H1 (cell line): ENCODE measurements at regions not wholly inside any gene's neighbourhood (a gene's known extent, or its start where the extent isn't known, plus 50 kb on each side); places are given as distances from the start of the nearest gene placed in this dataset.

Experiments
- CTCF ChIA-PET: fragments of 300-600 bp; sonication (Branson Sonifier 250); formaldehyde crosslinking; loops from one replicate; lab custom pipeline; 2021; ENCODE audit not compliant: partially characterized antibody; lab: Charles Lee
- POLR2A ChIA-PET: fragments of 300-600 bp; sonication (Branson Sonifier 250); formaldehyde crosslinking; loops from one replicate; lab custom pipeline; 2021; ENCODE audit warnings: inconsistent platforms; ENCODE audit not compliant: partially characterized antibody; lab: Charles Lee
- DNase-seq, 2 experiments: peaks; one replicate each; pipeline versions ENCODE4 v3.0.0 to v3.0.0-alpha.2; 2010 to 2022; ENCODE audit warnings: low spot score in 2 of 2, low read depth in 1 of 2, mixed read lengths in 1 of 2
- FAIRE-seq: peaks from 2 replicates; lab custom pipeline; 2011; peaks lifted over from hg19 to GRCh38; lab: Jason Lieb, UNC
- H2AFZ ChIP-seq: 2 replicates; pipeline ENCODE4 v1.8.1; 2012; ENCODE audit warnings: low read length, inconsistent platforms
- H2AK5ac ChIP-seq: 2 replicates; pipeline ENCODE4 v1.6.1; 2013; ENCODE audit warnings: low read depth, low read length
- H2BK120ac ChIP-seq: replicated peaks from 2 replicates; pipeline ENCODE3; 2013; ENCODE audit warnings: low read depth, low read length, inconsistent platforms
- H2BK12ac ChIP-seq: 2 replicates; pipeline ENCODE4 v1.6.1; 2013; ENCODE audit warnings: low read depth, low read length
- H2BK15ac ChIP-seq: 2 replicates; pipeline ENCODE4 v1.6.1; 2013; ENCODE audit warnings: low read length
- H2BK20ac ChIP-seq: 2 replicates; pipeline ENCODE4 v1.6.1; 2013; ENCODE audit warnings: low read length
- H2BK5ac ChIP-seq: 2 replicates; pipeline ENCODE4 v1.6.1; 2013; ENCODE audit warnings: low read depth, low read length
- H3K14ac ChIP-seq: 2 replicates; pipeline ENCODE4 v1.6.1; 2013; ENCODE audit warnings: inconsistent platforms; ENCODE audit not compliant: insufficient read length
- H3K18ac ChIP-seq: 2 replicates; pipeline ENCODE4 v1.6.1; 2013; ENCODE audit warnings: low read length; ENCODE audit errors: extremely low read depth
- H3K23ac ChIP-seq: 2 replicates; pipeline ENCODE4 v1.6.1; 2013; ENCODE audit warnings: inconsistent platforms; ENCODE audit not compliant: insufficient read length
- H3K23me2 ChIP-seq: 2 replicates; pipeline ENCODE4 v1.6.1; 2013; ENCODE audit warnings: low read depth, low read length
- H3K27ac ChIP-seq: 2 replicates; pipeline ENCODE4 v1.6.1; 2011; ENCODE audit warnings: low read depth, low read length, inconsistent platforms
- H3K27me3 ChIP-seq, 4 experiments: replicated peaks in 1 of 4; 1 replicate in 1 of 4; 2 replicates in 3 of 4; pipeline versions ENCODE4 v1.6.1 to v1.8.1; 2011 to 2013; ENCODE audit warnings: low read length in 3 of 4, mild to moderate bottlenecking in 3 of 4, inconsistent platforms in 2 of 4, mixed read lengths in 2 of 4, moderate library complexity in 1 of 4; ENCODE audit not compliant: control insufficient read depth in 3 of 4, insufficient read depth in 3 of 4; ENCODE audit errors: extremely low read depth in 1 of 4
- H3K36me3 ChIP-seq, 4 experiments: 2 replicates each; pipeline versions ENCODE4 v1.6.1 to v1.8.1; 2011 to 2013; ENCODE audit warnings: mild to moderate bottlenecking in 4 of 4, low read length in 3 of 4, moderate library complexity in 2 of 4, control low read depth in 1 of 4, inconsistent platforms in 1 of 4; ENCODE audit not compliant: insufficient read depth in 4 of 4, control insufficient read depth in 2 of 4
- H3K4ac ChIP-seq: replicated peaks from 2 replicates; pipeline ENCODE3; 2013; ENCODE audit warnings: low read length, low read depth, mixed read lengths, inconsistent platforms; ENCODE audit not compliant: insufficient read length
- H3K4me1 ChIP-seq, 4 experiments: replicated peaks in 1 of 4; 1 replicate in 1 of 4; 2 replicates in 3 of 4; pipeline versions ENCODE4 v1.6.1 to v1.8.1; 2011 to 2013; ENCODE audit warnings: low read length in 3 of 4, inconsistent platforms in 2 of 4, mixed read lengths in 1 of 4; ENCODE audit not compliant: insufficient read depth in 4 of 4, control insufficient read depth in 3 of 4
- H3K4me2 ChIP-seq, 2 experiments: 2 replicates each; pipeline versions ENCODE4 v1.6.1 to v1.8.1; 2011 to 2013; ENCODE audit warnings: low read depth in 2 of 2, low read length in 2 of 2, control low read depth in 1 of 2, inconsistent platforms in 1 of 2, mild to moderate bottlenecking in 1 of 2; ENCODE audit not compliant: insufficient read depth in 1 of 2
- H3K4me3 ChIP-seq, 4 experiments: fragments of 200-600, 300-600 bp in 1 of 4; sonication (generic), shearing (Covaris generic), sonication (Bioruptor Twin) in 1 of 4; 2 replicates each; pipeline versions ENCODE4 v1.5.1 to v1.8.1; 2011 to 2016; ENCODE audit warnings: low read length in 4 of 4, low read depth in 3 of 4, control low read depth in 2 of 4, inconsistent platforms in 2 of 4, mild to moderate bottlenecking in 2 of 4, mixed read lengths in 1 of 4, moderate library complexity in 1 of 4; ENCODE audit not compliant: insufficient read depth in 2 of 4; ENCODE audit errors: extremely low read depth in 1 of 4
- H3K56ac ChIP-seq: replicated peaks from 2 replicates; pipeline ENCODE3; 2013; ENCODE audit warnings: low read depth, mild to moderate bottlenecking, mixed read lengths, low read length, inconsistent platforms; ENCODE audit not compliant: insufficient read length
- H3K79me1 ChIP-seq: 2 replicates; pipeline ENCODE4 v1.6.1; 2013; ENCODE audit warnings: low read depth, low read length, control low read depth
- H3K79me2 ChIP-seq, 2 experiments: 2 replicates each; pipeline versions ENCODE4 v1.6.1 to v1.8.1; 2012 to 2013; ENCODE audit warnings: low read length in 2 of 2, mild to moderate bottlenecking in 2 of 2, inconsistent platforms in 1 of 2; ENCODE audit not compliant: insufficient read depth in 2 of 2, control insufficient read depth in 1 of 2
- H3K9ac ChIP-seq, 4 experiments: replicated peaks in 1 of 4; 1 replicate in 1 of 4; 2 replicates in 3 of 4; pipeline versions ENCODE4 v1.6.1 to v1.8.1; 2011 to 2013; ENCODE audit warnings: low read depth in 3 of 4, low read length in 3 of 4, control low read depth in 2 of 4, mild to moderate bottlenecking in 2 of 4, moderate library complexity in 2 of 4, inconsistent platforms in 1 of 4; ENCODE audit errors: extremely low read depth in 1 of 4
- H3K9me3 ChIP-seq, 2 experiments: 2 replicates each; pipeline versions ENCODE4 v1.6.1 to v1.8.1; 2012 to 2013; ENCODE audit warnings: mild to moderate bottlenecking in 2 of 2, moderate library complexity in 2 of 2, control low read depth in 1 of 2, inconsistent platforms in 1 of 2, low read depth in 1 of 2, low read length in 1 of 2, mixed read lengths in 1 of 2; ENCODE audit not compliant: insufficient read depth in 2 of 2
- H4K20me1 ChIP-seq, 2 experiments: replicated peaks in 1 of 2; 2 replicates each; pipeline versions ENCODE3 to v1.8.1; 2011 to 2013; ENCODE audit warnings: inconsistent platforms in 2 of 2, low read length in 2 of 2, mild to moderate bottlenecking in 1 of 2; ENCODE audit not compliant: insufficient read depth in 2 of 2, control insufficient read depth in 1 of 2
- H4K5ac ChIP-seq: 2 replicates; pipeline ENCODE4 v1.6.1; 2013; ENCODE audit warnings: low read length, low read depth, mixed read lengths, inconsistent platforms; ENCODE audit not compliant: insufficient read length
- H4K8ac ChIP-seq: 2 replicates; pipeline ENCODE4 v1.8.0; 2013; ENCODE audit warnings: mild to moderate bottlenecking, moderate library complexity, low read length, inconsistent platforms; ENCODE audit not compliant: insufficient read depth; ENCODE audit errors: extremely low read depth
- H4K91ac ChIP-seq: replicated peaks from 2 replicates; pipeline ENCODE3; 2013; ENCODE audit warnings: low read length, mixed read lengths, inconsistent platforms; ENCODE audit not compliant: insufficient read length
- BCL11A ChIP-seq, 2 experiments: IDR thresholded peaks; one replicate each; pipeline ENCODE4 v1.6.1; 2011; ENCODE audit warnings: low read depth in 2 of 2, low read length in 2 of 2, mild to moderate bottlenecking in 2 of 2
- CBX5 ChIP-seq: fragments of 300-800, 300-1000 bp; sonication (generic); IDR thresholded peaks from 2 replicates; pipeline ENCODE4 v1.7.1; 2016; ENCODE audit warnings: antibody characterized with exemption, low read length, low read depth
- CBX8 ChIP-seq: fragments of 300-800, 300-1000 bp; sonication (generic); IDR thresholded peaks from 2 replicates; pipeline ENCODE4 v1.7.1; 2016; ENCODE audit warnings: low read depth, low read length, borderline replicate concordance
- CTBP2 ChIP-seq: IDR thresholded peaks from 2 replicates; pipeline ENCODE4 v1.7.0; 2011; ENCODE audit warnings: borderline replicate concordance, mild to moderate bottlenecking, moderate library complexity, mixed read lengths, low read length; ENCODE audit not compliant: insufficient read depth, insufficient read length
- HDAC2 ChIP-seq, 2 experiments: fragments of 300-600 bp in 1 of 2; sonication (generic) in 1 of 2; IDR thresholded peaks; 2 replicates each; pipeline ENCODE4 v1.6.1; 2011 to 2012; ENCODE audit warnings: low read depth in 2 of 2, low read length in 2 of 2, mild to moderate bottlenecking in 2 of 2, moderate library complexity in 2 of 2, borderline replicate concordance in 1 of 2, inconsistent platforms in 1 of 2
- HDAC6 ChIP-seq: IDR thresholded peaks from one replicate; pipeline ENCODE4 v1.7.1; 2012; ENCODE audit warnings: low read depth, mild to moderate bottlenecking, inconsistent platforms, low read length, moderate library complexity
- KDM1A ChIP-seq: fragments of 200-600, 300-600 bp; sonication (generic); IDR thresholded peaks from 2 replicates; pipeline ENCODE4 v1.7.1; 2016; ENCODE audit warnings: mild to moderate bottlenecking, low read length, borderline replicate concordance
- KDM4A ChIP-seq: IDR thresholded peaks from one replicate; pipeline ENCODE4 v1.7.1; 2012; ENCODE audit warnings: low read depth, mild to moderate bottlenecking, moderate library complexity, low read length, inconsistent platforms; ENCODE audit not compliant: severe bottlenecking
- POLR2AphosphoS5 ChIP-seq: IDR thresholded peaks from 2 replicates; pipeline ENCODE4 v1.6.1; 2011; ENCODE audit warnings: low read depth, low read length
- SAP30 ChIP-seq: fragments of 300-600 bp; sonication (generic); IDR thresholded peaks from 2 replicates; pipeline ENCODE4 v1.7.1; 2012; ENCODE audit warnings: low read length, moderate library complexity, mild to moderate bottlenecking, inconsistent platforms; ENCODE audit not compliant: insufficient read depth, insufficient replicate concordance
- SP4 ChIP-seq: IDR thresholded peaks from 2 replicates; pipeline ENCODE4 v1.6.1; 2012; ENCODE audit warnings: low read length, inconsistent platforms
- TAF7 ChIP-seq: optimal IDR thresholded peaks from 2 replicates; pipeline ENCODE3; 2011; ENCODE audit warnings: low read depth, mild to moderate bottlenecking, inconsistent platforms, low read length, moderate library complexity, borderline replicate concordance
- WGBS, 2 experiments: shearing (Covaris generic) in 1 of 2; methylation state at CpG; one replicate each; pipeline versions ENCODE4 v1.1.6 to v1.1.7; 2013 to 2015; ENCODE audit warnings: low lambda C conversion rate in 2 of 2, mixed read lengths in 2 of 2, inconsistent platforms in 1 of 2, low coverage in 1 of 2, missing lambda C conversion rate in 1 of 2; ENCODE audit not compliant: insufficient replicate concordance in 2 of 2, insufficient coverage in 1 of 2, insufficient read length in 1 of 2; ENCODE audit errors: extremely low coverage in 1 of 2, missing lambda C conversion rate in 1 of 2; 5-methylcytosine and 5-hydroxymethylcytosine counted together

GRCh38 chr6:88558981-88559380 is 392.8 kb upstream of the CNR1 start:
- H3K9ac ChIP-seq, result no peak overlapping the region
- DNase-seq (no peak), FAIRE-seq (no peak)
- no peak overlapping the region for H2AK5ac ChIP-seq
- H3K9me3 ChIP-seq, result no peaks in the 10 kb centered on the region
- TF ChIP-seq SAP30, result no peak
- no peak for TF ChIP-seq KDM4A
- no peak for TF ChIP-seq CBX5
- no peak for TF ChIP-seq BCL11A (IDR thresholded peaks at IDR 0.05; ENCODE audit: low read depth in 2 of 2, low read length in 2 of 2)
- TF ChIP-seq HDAC2 (IDR thresholded peaks at IDR 0.05; ENCODE audit: borderline replicate concordance in 1 of 2, low read depth in 2 of 2, low read length in 2 of 2), result no peak
- TF ChIP-seq CBX8, result no peak
- TF ChIP-seq TAF7, result no peak
- TF ChIP-seq POLR2AphosphoS5, result no peak
- TF ChIP-seq KDM1A, result no peak
- no peak for TF ChIP-seq CTBP2
- TF ChIP-seq SP4, result no peak
- TF ChIP-seq HDAC6, result no peak
- no peak overlapping the region for H2BK5ac ChIP-seq
- H3K36me3 ChIP-seq, result no peaks in the 10 kb centered on the region
- H3K27me3 ChIP-seq, result no peaks in the 10 kb centered on the region
- ChIA-PET CTCF (interaction anchor here (0.6 kb wide), 1 partner anchor 210 kb away, joined by 3 read pairs; no protein-coding TSS in a partner anchor), POLR2A (no interaction called here)
- H3K23ac ChIP-seq, result no peak overlapping the region
- no peak overlapping the region for H4K91ac ChIP-seq
- WGBS, 2 experiments, result 93% methylated on average over 5 of the region's 5 CpGs; no CpG with 5 or more reads in 1 of the 2 experiments
- no peak overlapping the region for H3K4ac ChIP-seq
- H4K5ac ChIP-seq, result no peak overlapping the region
- H3K4me1 ChIP-seq, result no peaks in the 10 kb centered on the region
- no peaks in the 10 kb centered on the region for H3K79me1 ChIP-seq
- H3K4me3 ChIP-seq, result no peak overlapping the region
- H4K20me1 ChIP-seq, result no peaks in the 10 kb centered on the region
- H2AFZ ChIP-seq, result 0 out of 2 replicates have a peak overlapping the region, but pooled peaks have one; percentile 45
- no peak overlapping the region for H2BK12ac ChIP-seq
- H3K4me2 ChIP-seq, result no peak overlapping the region
- H4K8ac ChIP-seq, result no peak overlapping the region
- H2BK120ac ChIP-seq, result no peak overlapping the region
- H2BK20ac ChIP-seq, result no peak overlapping the region
- no peak overlapping the region for H3K18ac ChIP-seq
- no peaks in the 10 kb centered on the region for H3K79me2 ChIP-seq
- no peak overlapping the region for H3K14ac ChIP-seq
- no peak overlapping the region for H3K56ac ChIP-seq
- H2BK15ac ChIP-seq, result no peak overlapping the region
- H3K27ac ChIP-seq, result no peak overlapping the region
- H3K23me2 ChIP-seq, result no peaks in the 10 kb centered on the region
